ENCODE measurements at regions not wholly inside any gene's neighbourhood (a gene's known extent, or its start where the extent isn't known, plus 50 kb on each side); places are given as distances from the start of the nearest gene placed in this dataset.
A peak's percentile ranks its signal among the peaks of the same experiment; 100 is the strongest.

DNA sequence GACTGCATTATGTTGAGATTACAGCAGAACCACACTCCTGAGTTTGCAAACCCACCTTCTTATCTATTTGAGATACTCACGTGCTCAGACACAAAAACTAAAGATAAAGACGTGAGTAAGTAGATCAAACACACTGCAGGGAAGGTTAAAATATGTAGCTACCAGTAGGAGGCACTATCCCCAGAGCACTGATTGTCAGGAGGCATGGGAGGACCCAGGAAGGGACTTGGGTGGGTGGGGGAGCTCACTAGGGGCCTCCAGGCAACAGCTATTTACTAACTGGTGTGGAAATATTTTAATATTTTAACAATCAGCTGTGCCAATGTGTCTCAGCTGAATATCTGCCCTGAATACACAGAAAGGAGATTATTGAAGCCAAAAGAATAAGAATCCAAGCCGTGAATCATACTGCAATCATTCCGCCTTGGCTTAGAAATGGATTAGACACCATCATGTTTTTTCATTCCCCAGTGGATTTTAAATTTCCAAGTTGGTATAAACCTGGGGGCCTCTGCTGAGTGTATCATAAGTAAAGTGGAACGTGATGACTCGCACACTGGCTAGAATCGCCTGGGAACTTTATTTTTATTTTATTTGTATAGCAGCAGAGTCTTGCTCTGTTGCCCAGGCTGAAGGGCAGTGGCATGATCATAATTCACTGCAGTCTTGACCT is 73.2 kb upstream of the CACNA1A start:
- TF ChIP-seq, protein P1, sequence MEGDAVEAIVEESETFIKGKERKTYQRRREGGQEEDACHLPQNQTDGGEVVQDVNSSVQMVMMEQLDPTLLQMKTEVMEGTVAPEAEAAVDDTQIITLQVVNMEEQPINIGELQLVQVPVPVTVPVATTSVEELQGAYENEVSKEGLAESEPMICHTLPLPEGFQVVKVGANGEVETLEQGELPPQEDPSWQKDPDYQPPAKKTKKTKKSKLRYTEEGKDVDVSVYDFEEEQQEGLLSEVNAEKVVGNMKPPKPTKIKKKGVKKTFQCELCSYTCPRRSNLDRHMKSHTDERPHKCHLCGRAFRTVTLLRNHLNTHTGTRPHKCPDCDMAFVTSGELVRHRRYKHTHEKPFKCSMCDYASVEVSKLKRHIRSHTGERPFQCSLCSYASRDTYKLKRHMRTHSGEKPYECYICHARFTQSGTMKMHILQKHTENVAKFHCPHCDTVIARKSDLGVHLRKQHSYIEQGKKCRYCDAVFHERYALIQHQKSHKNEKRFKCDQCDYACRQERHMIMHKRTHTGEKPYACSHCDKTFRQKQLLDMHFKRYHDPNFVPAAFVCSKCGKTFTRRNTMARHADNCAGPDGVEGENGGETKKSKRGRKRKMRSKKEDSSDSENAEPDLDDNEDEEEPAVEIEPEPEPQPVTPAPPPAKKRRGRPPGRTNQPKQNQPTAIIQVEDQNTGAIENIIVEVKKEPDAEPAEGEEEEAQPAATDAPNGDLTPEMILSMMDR (conservative IDR thresholded peaks at IDR 0.05; ENCODE audit: low read length): peak; percentile 47
- TF ChIP-seq EZH2phosphoT487 (IDR thresholded peaks at IDR 0.05; ENCODE audit: borderline replicate concordance, low read depth, low read length): no peak
